CD4-positive, alpha-beta T cell treated with Interleukin-1 beta for 1 hour (primary cell): ENCODE measurements at regions not wholly inside any gene's neighbourhood (a gene's known extent, or its start where the extent isn't known, plus 50 kb on each side); places are given as distances from the start of the nearest gene placed in this dataset.
"Not testable (repeated sequence)": the region's sequence is repeated elsewhere in the genome, so short reads cannot be mapped to it uniquely, and the experiment has no call there.

ENCODE experiments used
- DNase-seq, 2 donors: peaks; one replicate each; pipeline ENCODE4 v3.0.0-alpha.2; 2020 to 2022

DNA sequence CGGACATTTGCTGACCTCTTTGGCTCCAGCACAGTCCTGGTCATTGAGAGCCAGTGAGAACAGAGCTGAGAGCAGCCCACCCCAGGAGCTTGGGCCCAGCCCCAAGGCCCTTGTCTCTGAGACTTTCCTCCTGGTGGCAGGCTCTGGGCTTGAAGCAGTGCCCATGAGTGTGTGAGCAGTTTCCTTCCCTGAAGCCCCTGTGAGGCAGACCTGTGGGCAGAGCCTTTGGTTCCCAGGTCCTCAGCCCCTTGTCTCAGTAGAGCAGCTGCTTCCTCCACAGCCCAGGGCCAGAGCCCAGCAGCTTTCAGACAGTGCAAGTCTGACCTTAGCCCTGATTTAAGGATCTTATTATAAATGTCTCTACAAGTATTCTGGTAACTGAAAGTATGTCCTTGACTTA lies 1185.0 kb downstream of the RPIA start:
- DNase-seq: not testable (repeated sequence)

DNA sequence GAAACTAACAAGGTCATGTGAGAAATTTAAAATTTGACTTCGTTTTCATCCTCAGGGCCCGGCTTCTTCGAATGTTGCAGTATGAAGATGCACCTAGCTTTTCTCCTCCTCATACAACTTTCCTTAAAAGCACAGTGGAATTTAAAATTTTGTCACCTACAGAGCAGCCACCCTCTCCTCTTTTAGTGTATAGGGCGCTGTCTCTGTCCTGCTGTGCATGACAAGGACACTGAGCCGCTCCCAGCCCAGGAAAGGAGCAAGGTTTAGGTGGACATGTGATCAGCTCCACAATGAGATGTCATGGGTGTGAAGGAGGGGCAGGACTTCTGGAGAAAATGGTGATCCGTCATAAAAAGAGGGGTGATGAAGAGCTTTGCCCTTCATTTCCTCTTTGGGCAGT lies 1185.4 kb downstream of the RPIA start:
- not testable (repeated sequence) for DNase-seq

DNA sequence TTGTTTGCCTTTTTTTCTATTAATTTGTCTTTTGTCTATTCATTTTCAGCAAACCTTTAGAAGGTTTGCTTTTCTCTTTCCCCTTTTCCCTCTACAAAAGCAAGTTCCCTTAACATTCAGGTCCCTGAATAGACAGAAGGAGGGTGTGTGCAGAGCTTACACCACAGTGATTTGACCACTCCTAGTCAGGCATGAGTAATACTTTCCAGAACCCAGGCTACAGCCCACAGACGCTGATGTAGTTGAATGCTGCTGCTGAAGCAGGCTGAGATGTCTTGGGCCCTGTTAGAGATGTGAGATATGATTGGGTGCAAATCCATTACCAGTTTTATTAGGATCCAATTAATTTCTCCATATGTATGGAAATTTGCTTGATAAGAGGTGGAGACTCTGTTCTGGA lies 1191.4 kb downstream of the RPIA start:
- DNase-seq: not testable (repeated sequence)

DNA sequence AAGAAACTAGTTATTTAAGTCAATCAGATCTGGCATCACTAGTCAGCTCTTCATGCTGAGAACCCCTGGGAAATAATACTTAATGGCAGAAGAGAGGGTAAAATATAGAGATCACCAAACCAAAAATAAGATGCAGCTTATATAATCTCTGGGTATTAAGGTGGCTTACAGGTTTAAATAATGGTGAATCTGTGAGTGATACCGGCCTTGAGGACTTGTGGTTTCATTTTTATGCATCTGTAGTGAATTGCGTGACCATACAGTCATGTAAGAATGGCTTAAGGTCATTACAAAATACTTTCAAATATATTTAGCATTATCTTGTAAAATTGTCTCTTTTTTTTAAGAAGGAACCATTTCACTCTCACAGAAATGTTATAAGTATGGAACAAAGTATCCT lies 1192.2 kb downstream of the RPIA start:
- DNase-seq: not testable (repeated sequence)

DNA sequence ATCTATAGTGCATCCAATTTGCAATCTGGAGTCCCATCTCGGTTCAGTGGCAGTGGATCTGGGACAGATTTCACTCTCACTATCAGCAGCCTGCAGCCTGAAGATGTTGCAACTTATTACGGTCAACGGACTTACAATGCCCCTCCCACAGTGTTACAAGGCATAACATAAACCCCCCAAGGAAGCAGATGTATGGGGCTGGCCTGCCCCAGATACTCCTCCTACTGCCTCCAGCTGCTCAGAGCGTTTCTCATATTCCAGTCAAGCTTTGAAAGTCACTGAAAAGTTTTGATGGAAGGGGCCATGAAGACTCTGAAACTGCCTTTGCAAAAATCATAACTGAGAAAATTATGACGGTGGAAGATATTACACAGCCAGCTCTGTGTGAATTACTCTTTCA lies 1193.6 kb downstream of the RPIA start:
- not testable (repeated sequence) for DNase-seq

DNA sequence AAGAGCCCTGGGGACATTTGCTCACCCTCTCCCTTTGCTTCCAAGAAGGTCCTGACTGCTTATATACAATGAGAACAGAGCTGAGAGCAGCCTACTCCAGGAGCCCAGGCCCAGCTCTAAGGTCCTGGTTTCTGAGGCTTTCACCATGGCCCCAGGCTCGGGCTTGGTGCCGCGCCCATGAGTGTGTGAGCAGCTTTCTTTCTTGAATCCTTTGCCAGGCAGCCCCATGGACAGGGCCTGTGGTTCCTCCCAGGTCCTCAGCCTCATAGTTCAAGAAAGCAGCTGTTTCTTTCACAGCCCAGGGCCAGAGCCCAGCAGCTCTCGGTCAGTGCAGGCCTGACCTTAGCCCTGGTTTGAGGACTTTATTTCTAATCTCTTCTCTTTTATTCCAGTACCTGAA lies 1197.2 kb downstream of the RPIA start:
- not testable (repeated sequence) for DNase-seq

DNA sequence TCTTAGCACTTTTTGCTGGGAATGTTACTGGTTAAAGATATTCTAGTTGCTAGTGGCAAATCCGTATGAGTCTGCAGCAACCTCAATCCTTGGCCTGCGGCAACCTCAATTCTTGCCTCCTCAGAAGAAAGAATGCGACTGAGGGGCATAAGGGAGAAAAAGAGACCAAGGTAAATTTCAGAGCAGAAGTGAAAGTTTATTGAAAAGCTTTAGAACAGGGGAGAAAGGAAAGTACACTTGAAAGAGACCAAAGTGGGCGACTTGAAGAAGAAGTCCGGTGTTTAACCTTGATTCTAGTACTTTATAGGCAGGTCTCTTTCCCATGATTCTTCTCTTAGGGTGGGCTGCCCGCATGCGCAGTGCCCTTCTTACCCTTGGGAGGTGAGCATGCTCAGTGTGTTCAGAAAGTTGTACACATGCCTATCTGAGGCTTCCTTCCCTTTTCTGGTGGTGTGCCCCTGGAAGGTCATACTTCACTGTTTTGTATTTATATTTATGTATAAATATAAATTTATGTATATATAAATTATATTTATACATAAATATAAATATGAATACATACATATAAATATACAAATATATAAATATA lies 1198.8 kb downstream of the RPIA start:
- not testable (repeated sequence) for DNase-seq

DNA sequence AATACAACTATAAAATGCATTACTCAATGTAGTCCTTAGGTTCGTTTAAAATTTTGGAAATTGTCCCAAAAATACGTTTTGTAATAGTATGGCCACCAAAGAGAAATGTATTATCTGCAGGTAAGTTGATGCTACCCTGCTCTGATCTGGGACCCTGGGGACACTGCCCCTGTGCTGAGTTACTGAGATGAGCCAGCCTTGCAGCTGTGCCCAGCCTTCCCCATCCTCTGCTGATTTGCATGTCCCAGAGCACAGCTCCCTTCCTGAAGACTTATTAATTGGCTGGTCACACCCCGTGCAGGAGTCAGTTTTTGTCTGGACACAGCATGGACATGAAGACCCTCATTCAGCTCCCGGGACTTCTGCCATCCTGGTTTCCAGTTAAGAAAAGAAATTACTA lies 1203.5 kb downstream of the RPIA start:
- DNase-seq: not testable (repeated sequence)

DNA sequence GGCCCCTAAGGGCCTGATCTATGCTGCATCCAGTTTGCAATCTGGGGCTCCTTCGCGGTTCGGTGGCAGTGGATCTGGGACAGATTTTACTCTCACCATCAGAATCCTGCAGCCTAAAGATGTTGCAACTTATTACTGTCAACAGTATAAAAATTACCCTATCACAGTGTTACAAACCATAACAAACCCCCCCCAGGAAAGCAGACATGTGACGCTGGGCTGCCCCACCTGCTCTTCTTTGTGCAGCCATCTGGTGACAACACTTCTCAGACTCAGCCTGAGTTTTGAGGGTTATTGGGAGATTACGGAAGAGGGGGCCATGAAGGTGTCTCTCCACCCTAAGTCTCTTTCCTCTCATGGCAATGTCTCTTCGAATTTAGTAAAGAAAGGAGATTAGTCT lies 1204.2 kb downstream of the RPIA start:
- not testable (repeated sequence) for DNase-seq

DNA sequence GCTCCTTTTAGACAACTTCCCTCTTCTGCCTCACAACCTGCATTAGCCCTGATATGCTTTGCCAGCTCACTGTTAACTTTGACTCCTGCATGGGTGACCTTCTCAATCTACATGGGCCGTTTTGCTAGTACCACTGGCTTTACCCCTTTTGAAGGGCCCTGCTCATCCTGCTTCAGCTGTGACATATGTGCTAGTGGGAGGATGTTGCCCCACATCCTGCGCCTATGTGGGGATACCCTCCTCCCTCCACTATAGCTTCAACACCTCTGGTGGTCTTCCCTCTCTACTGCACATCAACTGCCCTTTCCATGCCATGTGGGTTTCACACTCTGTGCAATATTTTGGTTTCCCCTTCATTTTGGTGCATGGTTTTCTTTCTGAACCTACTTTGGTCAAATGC lies 1235.5 kb downstream of the RPIA start:
- not testable (repeated sequence) for DNase-seq

DNA sequence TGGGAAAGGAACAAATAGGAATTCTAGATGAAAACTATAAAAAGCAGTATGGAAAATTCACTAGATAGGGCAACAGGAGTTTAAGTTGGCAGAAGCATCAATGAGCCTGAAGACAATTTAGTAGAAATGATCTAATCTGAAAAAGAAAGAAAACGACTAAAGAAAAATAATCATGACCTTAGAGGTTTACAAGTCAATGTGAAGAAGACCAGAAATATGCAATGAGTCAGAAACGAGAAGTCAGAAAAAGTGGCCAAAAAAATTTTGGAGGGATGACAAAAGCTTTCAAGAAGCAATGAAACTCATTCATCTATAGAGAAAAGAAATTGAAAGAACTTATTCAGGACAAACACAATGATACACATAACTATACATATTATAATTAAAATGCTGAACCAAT lies 1244.0 kb downstream of the RPIA start:
- DNase-seq: not testable (repeated sequence)

DNA sequence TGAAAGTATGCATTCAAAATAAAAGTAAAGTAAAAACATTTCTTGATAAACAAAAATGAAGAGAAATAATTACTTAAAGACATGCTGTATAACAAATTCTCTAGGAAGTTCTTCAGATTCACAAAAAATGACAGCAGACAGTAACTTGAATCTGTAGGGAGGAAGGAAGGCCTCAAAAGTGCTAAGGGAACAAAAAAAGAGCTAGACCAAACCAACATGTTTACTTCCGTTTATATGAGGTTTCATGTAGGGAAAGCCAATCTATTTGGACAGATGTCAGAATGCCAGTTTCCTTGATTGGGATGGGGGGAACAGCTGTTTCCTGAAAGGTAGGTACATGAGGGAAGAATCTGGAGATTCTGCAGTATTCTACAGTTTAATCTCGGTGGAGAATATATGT lies 1244.5 kb downstream of the RPIA start:
- DNase-seq: not testable (repeated sequence)

DNA sequence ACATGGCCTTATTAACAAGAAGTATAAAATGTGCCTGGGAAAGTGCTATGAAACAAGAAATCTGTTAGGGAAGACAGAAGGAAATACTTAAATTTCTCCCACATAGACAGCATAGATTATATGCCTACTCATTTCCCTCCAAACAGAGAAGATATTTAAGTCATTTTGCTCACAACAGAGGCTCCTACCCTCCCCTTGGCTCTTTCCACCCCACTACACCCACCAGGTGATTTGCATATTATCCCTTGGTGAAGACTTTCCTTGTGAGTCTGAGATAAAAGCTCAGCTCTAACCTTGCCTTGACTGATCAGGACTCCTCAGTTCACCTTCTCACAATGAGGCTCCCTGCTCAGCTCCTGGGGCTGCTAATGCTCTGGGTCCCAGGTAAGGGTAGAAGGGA lies 1245.1 kb downstream of the RPIA start:
- DNase-seq: not testable (repeated sequence)

DNA sequence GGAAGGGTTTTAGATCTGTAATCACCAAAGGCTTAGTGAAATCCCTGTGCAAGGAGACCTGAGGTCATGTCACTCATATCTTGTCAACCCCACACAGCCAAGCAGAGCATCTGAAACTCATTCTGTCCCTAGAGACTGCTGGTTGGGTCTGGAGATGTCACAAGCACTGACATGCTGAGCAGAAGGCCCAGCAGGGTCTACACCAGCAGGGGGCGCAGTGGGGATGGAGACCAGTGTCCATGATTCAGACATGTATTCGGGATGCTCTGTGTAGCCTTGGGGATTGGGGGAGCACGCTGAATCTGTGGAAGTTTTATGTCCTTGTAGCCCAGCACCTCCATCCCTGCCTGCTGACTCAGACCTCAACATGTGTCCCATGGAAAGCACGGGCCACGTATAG lies 1247.3 kb downstream of the RPIA start:
- not testable (repeated sequence) for DNase-seq

DNA sequence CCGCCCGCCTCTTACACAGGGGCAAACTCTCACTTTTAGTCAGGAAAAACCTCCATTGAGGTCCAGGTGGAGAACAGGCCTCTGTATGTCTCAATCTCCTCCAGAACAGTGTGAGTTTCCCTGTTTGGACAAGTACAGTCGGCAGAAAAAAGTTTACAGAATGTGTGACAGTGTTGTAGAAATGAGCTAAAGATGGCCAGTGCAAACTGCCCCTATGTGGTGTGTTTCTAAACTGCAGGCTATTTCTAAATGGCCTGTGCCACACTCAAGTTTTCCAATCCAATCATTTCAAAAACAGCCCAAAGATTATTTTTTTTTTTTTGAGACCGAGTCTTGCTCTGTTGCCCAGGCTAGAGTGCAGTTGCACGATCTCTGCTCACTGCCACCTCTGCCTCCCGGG lies 1252.8 kb downstream of the RPIA start:
- DNase-seq: not testable (repeated sequence)

DNA sequence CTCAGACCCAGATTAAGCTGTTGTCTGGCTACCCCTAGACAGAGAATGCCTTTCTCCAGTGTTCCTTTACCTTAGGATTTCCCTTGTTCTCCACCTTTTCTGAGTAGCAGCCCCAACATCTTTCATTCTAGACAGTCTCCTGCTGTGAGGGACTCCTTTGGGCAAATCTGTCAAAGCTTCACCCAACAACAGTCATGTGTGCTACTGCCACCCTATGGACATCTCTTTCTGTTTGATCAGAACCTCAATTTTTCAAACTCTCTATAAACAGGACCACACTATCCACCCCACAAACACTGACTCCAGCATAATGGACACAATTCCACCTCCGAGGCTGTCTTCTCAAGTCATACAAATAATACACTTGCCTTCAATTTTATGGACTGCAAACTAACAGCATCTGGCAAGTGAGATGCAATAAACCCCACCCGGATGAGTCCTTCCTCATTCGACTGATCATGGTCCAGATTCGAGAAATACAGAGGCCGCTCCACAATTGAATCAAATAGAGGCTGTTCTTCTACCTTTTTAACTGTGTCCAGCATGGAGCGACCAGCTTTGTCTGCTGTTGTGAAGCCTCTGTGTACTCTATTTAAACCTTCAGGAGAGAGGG lies 1253.6 kb downstream of the RPIA start:
- not testable (repeated sequence) for DNase-seq

DNA sequence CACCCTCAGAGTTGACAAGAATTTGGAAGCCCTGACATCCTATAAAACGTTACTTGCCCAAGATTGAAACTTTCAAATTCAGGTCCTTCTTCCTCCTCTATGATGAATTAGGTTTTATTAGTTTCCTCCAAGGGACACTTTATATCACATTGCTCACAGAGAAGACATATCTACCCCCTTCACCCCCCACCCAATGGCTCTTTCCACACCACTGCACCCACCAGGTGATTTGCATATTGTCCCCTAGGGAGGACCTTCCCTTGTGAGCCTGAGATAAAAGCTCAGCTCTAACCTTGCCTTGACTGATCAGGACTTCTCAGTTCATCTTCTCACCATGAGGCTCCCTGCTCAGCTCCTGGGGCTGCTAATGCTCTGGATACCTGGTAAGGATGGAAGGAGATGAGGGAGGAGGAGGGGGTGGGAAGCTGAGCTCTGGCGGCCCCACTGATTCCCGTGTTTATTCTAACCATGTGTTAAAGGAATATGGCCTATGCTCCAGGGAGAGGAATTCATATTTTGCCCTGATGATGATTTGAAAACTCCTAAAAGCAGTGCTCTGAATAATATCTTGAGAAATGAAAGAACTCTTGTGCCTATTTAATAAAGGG lies 1255.8 kb downstream of the RPIA start:
- DNase-seq: not testable (repeated sequence)

DNA sequence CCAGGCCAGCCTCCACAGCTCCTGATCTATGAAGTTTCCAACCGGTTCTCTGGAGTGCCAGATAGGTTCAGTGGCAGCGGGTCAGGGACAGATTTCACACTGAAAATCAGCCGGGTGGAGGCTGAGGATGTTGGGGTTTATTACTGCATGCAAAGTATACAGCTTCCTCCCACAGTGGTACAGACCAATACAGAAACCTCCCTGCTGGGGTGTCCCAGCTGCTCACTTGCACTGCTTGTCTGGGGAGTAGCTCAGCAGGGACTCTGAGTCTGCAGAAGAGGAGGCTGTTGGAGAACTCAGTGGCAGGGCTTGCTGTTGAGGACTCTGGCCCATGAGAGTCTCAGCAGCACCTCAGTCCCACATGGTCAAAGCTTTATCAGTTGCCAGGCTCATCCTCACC lies 1256.6 kb downstream of the RPIA start:
- not testable (repeated sequence) for DNase-seq

DNA sequence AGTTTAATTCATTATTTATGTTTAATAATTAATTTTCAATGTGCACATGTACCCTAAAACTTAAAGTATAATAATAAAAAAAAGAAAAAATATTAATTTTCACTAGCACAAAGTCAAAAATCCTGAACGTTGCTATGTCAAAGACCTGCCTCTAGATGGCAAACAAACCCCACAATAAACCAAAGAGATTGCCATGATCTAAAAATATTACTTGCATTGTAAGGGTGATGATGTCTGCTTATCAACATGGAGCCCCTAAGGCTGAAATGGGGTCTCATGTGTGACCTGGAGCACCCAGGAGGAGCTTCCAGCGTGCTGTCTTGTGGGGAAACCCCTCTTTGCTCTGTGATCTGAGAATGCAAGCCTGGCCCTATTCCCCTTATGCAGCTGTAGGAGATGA lies 1259.3 kb downstream of the RPIA start:
- not testable (repeated sequence) for DNase-seq

DNA sequence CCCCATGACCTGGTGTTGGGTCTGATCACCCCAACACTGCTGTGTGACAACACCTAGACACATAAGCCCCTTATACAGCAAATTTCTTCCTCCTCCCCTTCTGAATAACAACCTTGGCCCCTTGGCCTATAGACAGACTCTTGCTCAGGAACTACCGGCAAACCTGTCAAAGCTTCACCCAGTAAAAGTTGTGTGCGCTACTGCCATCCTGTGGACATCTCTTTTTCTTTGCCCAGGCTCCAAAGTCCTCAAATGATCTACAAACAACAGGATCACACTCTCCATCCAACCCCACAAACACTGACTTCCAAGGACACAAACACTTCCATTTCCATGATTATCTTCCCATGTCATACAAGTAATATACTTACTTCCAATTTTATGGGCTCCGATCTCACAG lies 1265.8 kb downstream of the RPIA start:
- not testable (repeated sequence) for DNase-seq

DNA sequence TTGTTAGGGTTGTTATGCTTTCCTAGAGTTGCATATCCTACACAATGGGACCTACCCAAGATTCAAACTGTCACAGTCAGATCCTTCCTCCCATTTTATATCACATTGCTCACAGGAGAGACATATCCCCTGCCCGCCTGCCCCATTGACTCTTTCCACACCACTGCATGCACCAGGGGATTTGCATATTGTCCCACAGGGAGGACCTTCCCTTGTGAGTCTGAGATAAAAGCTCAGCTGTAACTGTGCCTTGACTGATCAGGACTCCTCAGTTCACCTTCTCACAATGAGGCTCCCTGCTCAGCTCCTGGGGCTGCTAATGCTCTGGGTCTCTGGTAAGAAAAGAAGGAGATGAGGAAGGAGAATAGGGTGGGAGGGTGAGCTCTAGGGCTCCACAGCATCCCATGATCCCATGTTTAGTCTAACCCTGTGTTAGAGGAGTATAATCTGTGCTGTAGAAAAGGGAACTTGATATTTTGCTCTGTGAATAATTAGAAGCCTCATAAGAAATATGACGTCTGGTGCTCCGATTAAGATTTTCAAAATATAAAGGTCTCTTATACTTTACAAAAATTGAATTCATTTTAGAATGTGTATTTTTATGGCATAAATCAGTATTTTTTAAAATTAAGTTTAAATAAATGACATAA lies 1268.4 kb downstream of the RPIA start:
- not testable (repeated sequence) for DNase-seq

DNA sequence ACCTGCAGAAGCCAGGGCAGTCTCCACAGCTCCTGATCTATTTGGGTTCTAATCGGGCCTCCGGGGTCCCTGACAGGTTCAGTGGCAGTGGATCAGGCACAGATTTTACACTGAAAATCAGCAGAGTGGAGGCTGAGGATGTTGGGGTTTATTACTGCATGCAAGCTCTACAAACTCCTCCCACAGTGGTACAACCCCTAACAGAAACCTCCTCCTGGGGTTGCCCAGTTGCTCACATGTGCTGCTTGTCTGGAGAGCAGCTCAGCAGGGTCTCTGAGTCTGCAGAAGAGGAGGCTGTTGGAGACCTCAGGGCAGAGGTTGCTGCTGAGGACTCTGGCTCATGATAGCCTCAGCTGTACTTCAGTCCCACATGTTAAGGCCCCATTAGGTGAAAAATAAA lies 1269.1 kb downstream of the RPIA start:
- not testable (repeated sequence) for DNase-seq

DNA sequence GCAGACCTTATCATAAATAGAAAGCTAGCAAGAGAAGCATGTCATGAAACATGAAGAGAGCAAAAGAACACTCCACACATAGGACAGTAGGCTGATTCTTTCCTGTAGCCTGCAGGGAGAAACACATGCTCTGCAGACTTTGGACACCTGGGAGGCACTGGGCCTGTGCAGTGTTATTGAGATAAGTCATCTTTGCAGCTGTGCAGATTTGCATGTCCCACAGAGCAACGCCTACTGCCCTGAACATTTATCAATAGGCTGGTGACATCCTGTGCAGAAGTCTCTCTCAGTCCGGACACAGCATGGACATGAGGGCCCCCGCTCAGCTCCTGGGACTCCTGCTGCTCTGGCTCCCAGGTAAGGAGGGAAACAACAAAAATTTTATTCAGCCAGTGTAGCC lies 1277.1 kb downstream of the RPIA start:
- DNase-seq: not testable (repeated sequence)

DNA sequence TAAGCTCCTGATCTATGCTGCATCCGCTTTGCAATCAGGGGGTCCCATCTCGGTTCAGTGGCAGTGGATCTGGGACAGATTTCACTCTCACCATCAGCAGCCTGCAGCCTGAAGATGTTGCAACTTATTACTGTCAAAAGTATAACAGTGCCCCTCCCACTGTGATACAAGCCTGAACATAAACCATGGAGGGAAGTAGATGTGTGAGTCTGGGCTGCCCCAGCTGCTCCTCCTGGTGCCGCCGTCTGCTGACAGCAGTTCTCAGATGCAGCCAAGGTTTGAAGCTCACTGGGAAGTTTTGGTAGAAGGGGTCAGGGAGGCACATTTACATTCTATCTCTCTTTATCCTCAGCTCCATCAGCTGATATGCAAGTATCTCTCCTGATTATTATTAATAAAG lies 1277.7 kb downstream of the RPIA start:
- DNase-seq: not testable (repeated sequence)
